K562 (cell line): ENCODE measurements at regions not wholly inside any gene's neighbourhood (a gene's known extent, or its start where the extent isn't known, plus 50 kb on each side); places are given as distances from the start of the nearest gene placed in this dataset.

Experiments used
- ATAC-seq: fragments of 200-7000 bp; cut with Tn5 transposase; 3 replicates; pipeline ENCODE4 v1.9.1; 2020; ENCODE audit warnings: moderate library complexity
- BruUV-seq: library from RNA; stranded (reverse); fragments of 400-500 nt; replicated peaks from 2 replicates; lab custom pipeline; 2021; lab: Mats Ljungman, UMichigan
- CTCF ChIA-PET: fragments of 300-600 bp; formaldehyde crosslinking; extraction: SDS; loops from one replicate; lab custom pipeline; 2021; ENCODE audit warnings: low intra/inter-chr PET ratio; lab: Yijun Ruan, JAX
- POLR2A ChIA-PET: fragments of 300-600, 350-650 bp; sonication (Branson Sonifier 250); formaldehyde crosslinking; extraction: SDS; loops from one replicate; lab custom pipeline; 2021; ENCODE audit warnings: antibody characterized with exemption, inconsistent platforms; lab: Yijun Ruan, JAX
- DNase-seq, 4 experiments: peaks; one replicate each; pipeline versions ENCODE4 v3.0.0 to v3.0.0-alpha.2; 2011 to 2018; ENCODE audit warnings: low spot score in 3 of 4, mixed read lengths in 3 of 4; ENCODE audit errors: extremely low read depth in 1 of 4
- FAIRE-seq: peaks from 2 replicates; lab custom pipeline; 2011; peaks lifted over from hg19 to GRCh38; lab: Jason Lieb, UNC
- H2AFZ ChIP-seq: 2 replicates; pipeline ENCODE4 v1.6.0; 2011; ENCODE audit warnings: low read depth, low read length, control low read depth, inconsistent platforms
- H3K27ac ChIP-seq: fragments of 200-600 bp; 3 replicates; pipeline ENCODE4 v1.8.0; 2011; ENCODE audit warnings: low read depth, mild to moderate bottlenecking, control low read depth, inconsistent platforms, low read length, moderate library complexity, mixed read lengths; ENCODE audit errors: extremely low read depth
- H3K27me3 ChIP-seq, 2 experiments: fragments of 300-600 bp in 1 of 2; 2 replicates in 1 of 2; 3 replicates in 1 of 2; pipeline versions ENCODE4 v1.6.0 to v1.8.0; 2011; ENCODE audit warnings: inconsistent platforms in 2 of 2, low read length in 2 of 2, mild to moderate bottlenecking in 1 of 2, mixed read lengths in 1 of 2, moderate library complexity in 1 of 2; ENCODE audit not compliant: control insufficient read depth in 2 of 2, insufficient read depth in 2 of 2
- H3K36me3 ChIP-seq: fragments of 300-600 bp; 3 replicates; pipeline ENCODE4 v1.8.0; 2011; ENCODE audit warnings: mild to moderate bottlenecking, low read length, inconsistent platforms; ENCODE audit not compliant: control insufficient read depth, insufficient read depth
- H3K4me1 ChIP-seq, 2 experiments: fragments of 200-600 bp in 1 of 2; replicated peaks in 1 of 2; 2 replicates in 1 of 2; 3 replicates in 1 of 2; pipeline versions ENCODE4 v1.5.1 to v1.8.0; 2011; ENCODE audit warnings: inconsistent platforms in 2 of 2, low read length in 2 of 2, mild to moderate bottlenecking in 1 of 2, mixed read lengths in 1 of 2, moderate library complexity in 1 of 2; ENCODE audit not compliant: control insufficient read depth in 2 of 2, insufficient read depth in 2 of 2
- H3K4me2 ChIP-seq: 2 replicates; pipeline ENCODE4 v1.6.1; 2011; ENCODE audit warnings: low read length, control low read depth, inconsistent platforms, mixed read lengths; ENCODE audit not compliant: insufficient read depth
- H3K4me3 ChIP-seq: fragments of 200-600 bp; sonication (generic), shearing (Covaris generic); 2 replicates; pipeline ENCODE4 v1.5.1; 2016; ENCODE audit warnings: control low read depth, inconsistent platforms
- H3K79me2 ChIP-seq: fragments of 200-600 bp; 3 replicates; pipeline ENCODE4 v1.8.0; 2011; ENCODE audit warnings: low read length, inconsistent platforms; ENCODE audit not compliant: control insufficient read depth, insufficient read depth
- H3K9ac ChIP-seq, 2 experiments: 2 replicates each; pipeline versions ENCODE4 v1.6.0 to v1.6.1; 2011; ENCODE audit warnings: low read depth in 2 of 2, low read length in 2 of 2, control low read depth in 1 of 2, inconsistent platforms in 1 of 2, mild to moderate bottlenecking in 1 of 2, mixed read lengths in 1 of 2; ENCODE audit not compliant: insufficient read depth in 1 of 2
- H3K9me1 ChIP-seq: one replicate; pipeline ENCODE4 v1.6.0; 2011; ENCODE audit warnings: inconsistent platforms, mild to moderate bottlenecking, low read length, moderate library complexity; ENCODE audit not compliant: control insufficient read depth, insufficient read depth
- H3K9me3 ChIP-seq: replicated peaks from 2 replicates; pipeline ENCODE4 v1.5.1; 2011; ENCODE audit warnings: low read depth, low read length, inconsistent platforms; ENCODE audit not compliant: control insufficient read depth, insufficient read depth
- H4K20me1 ChIP-seq: replicated peaks from 2 replicates; pipeline ENCODE4 v1.6.1; 2011; ENCODE audit warnings: low read length, inconsistent platforms, mixed read lengths; ENCODE audit not compliant: control insufficient read depth, insufficient read depth
- ARID3B ChIP-seq: fragments of 250-450 bp; sonication (Bioruptor Pico); IDR thresholded peaks from 2 replicates; pipeline ENCODE4 v1.4.0; 2020; ENCODE audit warnings: borderline replicate concordance
- COPS2 ChIP-seq: fragments of 450-650 bp; conservative IDR thresholded peaks from 2 replicates; pipeline ENCODE4 v1.6.1; 2016; ENCODE audit warnings: mild to moderate bottlenecking, moderate library complexity
- CXXC5 ChIP-seq: fragments of 250-450 bp; sonication (Bioruptor Pico); IDR thresholded peaks from 2 replicates; pipeline ENCODE4 v1.8.0; 2022; ENCODE audit warnings: inconsistent platforms, mild to moderate bottlenecking, moderate library complexity
- ELF1 ChIP-seq: fragments of 200-800 bp; sonication (Bioruptor generic); IDR thresholded peaks from 2 replicates; pipeline ENCODE4 v1.6.1; 2016; ENCODE audit warnings: missing genetic modification characterization, missing compliant biosample characterization
- FOXK2 ChIP-seq, 2 experiments: fragments of 450-650 bp; IDR thresholded peaks in 1 of 2; conservative IDR thresholded peaks in 1 of 2; 2 replicates each; pipeline ENCODE4 v1.6.1; 2016; ENCODE audit warnings: low read depth in 2 of 2, mild to moderate bottlenecking in 1 of 2
- GATAD2A ChIP-seq: fragments of 450-650 bp; IDR thresholded peaks from 2 replicates; pipeline ENCODE4 v1.6.1; 2017
- HMGXB4 ChIP-seq: sonication (generic); formaldehyde crosslinking; IDR thresholded peaks from 2 replicates; pipeline ENCODE4 v1.8.1; 2023; ENCODE audit warnings: mild to moderate bottlenecking, missing genetic modification reagents
- LCOR ChIP-seq: sonication (generic); formaldehyde crosslinking; IDR thresholded peaks from 2 replicates; pipeline ENCODE4 v1.8.0; 2022; ENCODE audit warnings: mild to moderate bottlenecking, missing genetic modification reagents
- LEF1 ChIP-seq: fragments of 450-650 bp; IDR thresholded peaks from 2 replicates; pipeline ENCODE4 v1.6.1; 2016; ENCODE audit warnings: mild to moderate bottlenecking
- MYBL2 ChIP-seq, 2 experiments: fragments of 450-650 bp in 1 of 2; sonication (generic) in 1 of 2; formaldehyde crosslinking in 1 of 2; IDR thresholded peaks; 2 replicates each; pipeline versions ENCODE4 v1.6.1 to v1.8.1; 2017 to 2022; ENCODE audit warnings: borderline replicate concordance in 1 of 2, inconsistent platforms in 1 of 2, low read depth in 1 of 2, mild to moderate bottlenecking in 1 of 2, missing genetic modification reagents in 1 of 2, moderate library complexity in 1 of 2
- NBN ChIP-seq: fragments of 450-650 bp; IDR thresholded peaks from 2 replicates; pipeline ENCODE4 v1.6.1; 2016; ENCODE audit warnings: low read depth, mild to moderate bottlenecking
- NUFIP1 ChIP-seq: fragments of 450-650 bp; IDR thresholded peaks from 2 replicates; pipeline ENCODE4 v1.6.1; 2018; ENCODE audit not compliant: partially characterized antibody
- PPARD ChIP-seq: fragments of 250-450 bp; sonication (Bioruptor Pico); IDR thresholded peaks from 2 replicates; pipeline ENCODE4 v1.8.0; 2022; ENCODE audit warnings: inconsistent platforms, mild to moderate bottlenecking, moderate library complexity
- SMARCB1 ChIP-seq: IDR thresholded peaks from 2 replicates; pipeline ENCODE4 v1.6.1; 2011; ENCODE audit warnings: improper control_type of control experiment, low read depth; ENCODE audit not compliant: insufficient read length
- SRSF1 ChIP-seq: fragments of 200-400 bp; formaldehyde crosslinking; IDR thresholded peaks from 2 replicates; pipeline ENCODE4 v1.6.1; 2017; ENCODE audit warnings: mild to moderate bottlenecking, low read depth, low read length, moderate library complexity
- ZBTB1 ChIP-seq: sonication (generic); formaldehyde crosslinking; IDR thresholded peaks from 2 replicates; pipeline ENCODE4 v1.8.1; 2023; ENCODE audit warnings: missing genetic modification reagents, low read depth, mild to moderate bottlenecking, borderline replicate concordance
- ZNF3 ChIP-seq: fragments of 250-450 bp; sonication (Bioruptor Pico); IDR thresholded peaks from 2 replicates; pipeline ENCODE4 v1.5.0; 2021; ENCODE audit warnings: mild to moderate bottlenecking, moderate library complexity
- ZNF780A ChIP-seq: fragments of 250-450 bp; sonication (Bioruptor Pico); IDR thresholded peaks from 2 replicates; pipeline ENCODE4 v1.5.0; 2021; ENCODE audit warnings: mild to moderate bottlenecking
- WGBS: fragments of 100-300 bp; shearing (Covaris generic); methylation state at CpG from one replicate; pipeline ENCODE4 v1.1.6; 2016; ENCODE audit warnings: low coverage, mixed read lengths; ENCODE audit not compliant: insufficient coverage; ENCODE audit errors: missing lambda C conversion rate; 5-methylcytosine and 5-hydroxymethylcytosine counted together
- in situ Hi-C: fragments of 300-500 bp; cut with MboI; formaldehyde crosslinking; loops from 4 replicates; pipeline ENCODE4 v1.15.0; 2018; ENCODE audit warnings: inconsistent platforms, mixed read lengths
- intact Hi-C: fragments of 100-400 bp; cut with micrococcal nuclease; formaldehyde crosslinking; loops from 2 replicates; pipeline ENCODE4 v1.14.2; 2022
- TF ChIP-seq, protein P1 (sequence below): fragments of 450-650 bp; IDR thresholded peaks from 2 replicates; pipeline ENCODE4 v1.6.1; 2016; ENCODE audit warnings: missing biosample characterization, missing genetic modification characterization

- TF ChIP-seq HMGXB4 (no peak), SMARCB1 (no peak), LEF1 (no peak), ZBTB1 (CRISPR knock-in tag) (no peak), ELF1 (no peak), FOXK2 (conservative IDR thresholded peaks at IDR 0.05 in 1 of 2, IDR thresholded peaks at IDR 0.05 in 1 of 2; ENCODE audit: low read depth in 2 of 2) (no peak), ZNF780A (CRISPR knock-in tag) (no peak), ZNF3 (CRISPR knock-in tag) (no peak), NBN (no peak), PPARD (no peak), NUFIP1 (no peak), GATAD2A (no peak), MYBL2 (IDR thresholded peaks at IDR 0.05; ENCODE audit: low read depth) (no peak), MYBL2 (CRISPR knock-in tag; IDR thresholded peaks at IDR 0.05; ENCODE audit: borderline replicate concordance) (no peak), LCOR (CRISPR knock-in tag) (no peak), CXXC5 (CRISPR knock-in tag) (no peak), COPS2 (no peak), SRSF1 (no peak), ARID3B (CRISPR knock-in tag) (no peak)
- TF ChIP-seq, protein P1, sequence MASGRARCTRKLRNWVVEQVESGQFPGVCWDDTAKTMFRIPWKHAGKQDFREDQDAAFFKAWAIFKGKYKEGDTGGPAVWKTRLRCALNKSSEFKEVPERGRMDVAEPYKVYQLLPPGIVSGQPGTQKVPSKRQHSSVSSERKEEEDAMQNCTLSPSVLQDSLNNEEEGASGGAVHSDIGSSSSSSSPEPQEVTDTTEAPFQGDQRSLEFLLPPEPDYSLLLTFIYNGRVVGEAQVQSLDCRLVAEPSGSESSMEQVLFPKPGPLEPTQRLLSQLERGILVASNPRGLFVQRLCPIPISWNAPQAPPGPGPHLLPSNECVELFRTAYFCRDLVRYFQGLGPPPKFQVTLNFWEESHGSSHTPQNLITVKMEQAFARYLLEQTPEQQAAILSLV (tag), result no peak
- TF ChIP-seq, all 486 proteins: peak for 0
- no peak overlapping the region for H3K4me3 ChIP-seq
- no peak for ATAC-seq
- no TSS peak for BruUV-seq
- ChIA-PET CTCF (no interaction called here), POLR2A (no interaction called here)
- no peaks in the 10 kb centered on the region for H3K4me1 ChIP-seq
- 0% methylated on average over 3 of the region's 3 CpGs for WGBS
- no peaks in the 10 kb centered on the region for H4K20me1 ChIP-seq
- H3K27me3 ChIP-seq, result no peaks in the 10 kb centered on the region
- DNase-seq, result no peak
- no peak overlapping the region for H3K9ac ChIP-seq
- no peaks in the 10 kb centered on the region for H3K9me1 ChIP-seq
- no peak overlapping the region for H3K4me2 ChIP-seq
- intact Hi-C loops, result no loop called here
- H3K79me2 ChIP-seq, result no peaks in the 10 kb centered on the region
- no peaks in the 10 kb centered on the region for H3K9me3 ChIP-seq
- no peak overlapping the region for H2AFZ ChIP-seq
- no peak overlapping the region for H3K27ac ChIP-seq
- in situ Hi-C loops, result no loop called here
- FAIRE-seq, result no peak
- no peaks in the 10 kb centered on the region for H3K36me3 ChIP-seq
These were observed 911.4 kb upstream of the SLC39A10 start for GRCh38 chr2:194745557-194746146.
